ENCODE measurements at regions not wholly inside any gene's neighbourhood (a gene's known extent, or its start where the extent isn't known, plus 50 kb on each side); places are given as distances from the start of the nearest gene placed in this dataset.

- no peaks in the 10 kb centered on the region for H3K36me3 ChIP-seq
- no peaks in the 10 kb centered on the region for H3K9me3 ChIP-seq
- H3K27ac ChIP-seq: no peak overlapping the region
- no peaks in the 10 kb centered on the region for H3K27me3 ChIP-seq (replicated peaks; ENCODE audit: insufficient read depth)
- no peak overlapping the region for H3K4me3 ChIP-seq
- no peaks in the 10 kb centered on the region for H3K4me1 ChIP-seq (replicated peaks)
- TF ChIP-seq POLR2A (IDR thresholded peaks at IDR 0.05) (no peak), POLR2AphosphoS5 (IDR thresholded peaks at IDR 0.05) (no peak)
- TF ChIP-seq, protein P1, sequence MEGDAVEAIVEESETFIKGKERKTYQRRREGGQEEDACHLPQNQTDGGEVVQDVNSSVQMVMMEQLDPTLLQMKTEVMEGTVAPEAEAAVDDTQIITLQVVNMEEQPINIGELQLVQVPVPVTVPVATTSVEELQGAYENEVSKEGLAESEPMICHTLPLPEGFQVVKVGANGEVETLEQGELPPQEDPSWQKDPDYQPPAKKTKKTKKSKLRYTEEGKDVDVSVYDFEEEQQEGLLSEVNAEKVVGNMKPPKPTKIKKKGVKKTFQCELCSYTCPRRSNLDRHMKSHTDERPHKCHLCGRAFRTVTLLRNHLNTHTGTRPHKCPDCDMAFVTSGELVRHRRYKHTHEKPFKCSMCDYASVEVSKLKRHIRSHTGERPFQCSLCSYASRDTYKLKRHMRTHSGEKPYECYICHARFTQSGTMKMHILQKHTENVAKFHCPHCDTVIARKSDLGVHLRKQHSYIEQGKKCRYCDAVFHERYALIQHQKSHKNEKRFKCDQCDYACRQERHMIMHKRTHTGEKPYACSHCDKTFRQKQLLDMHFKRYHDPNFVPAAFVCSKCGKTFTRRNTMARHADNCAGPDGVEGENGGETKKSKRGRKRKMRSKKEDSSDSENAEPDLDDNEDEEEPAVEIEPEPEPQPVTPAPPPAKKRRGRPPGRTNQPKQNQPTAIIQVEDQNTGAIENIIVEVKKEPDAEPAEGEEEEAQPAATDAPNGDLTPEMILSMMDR (IDR thresholded peaks at IDR 0.05): no peak
- no peak for DNase-seq (ENCODE audit: low spot score)
- intact Hi-C loops (cut with DNase I): no loop called here
These were observed 938.9 kb upstream of the ADGRL4 start for GRCh38 chr1:79945391-79945790.

GRCh38 chr1:79929356-79929755 is 922.8 kb upstream of the ADGRL4 start:
- 90% methylated on average over 2 of the region's 2 CpGs for WGBS
- Histone ChIP-seq H3K36me3 (no peaks in the 10 kb centered on the region), H3K27me3 (replicated peaks; ENCODE audit: insufficient read depth) (no peaks in the 10 kb centered on the region), H3K9me3 (no peaks in the 10 kb centered on the region), H3K27ac (no peak overlapping the region), H3K4me3 (no peak overlapping the region), H3K4me1 (replicated peaks) (no peaks in the 10 kb centered on the region)
- intact Hi-C loops (cut with DNase I): no loop called here
- TF ChIP-seq POLR2AphosphoS5 (IDR thresholded peaks at IDR 0.05) (no peak), POLR2A (IDR thresholded peaks at IDR 0.05) (no peak)
- TF ChIP-seq, protein P1 (IDR thresholded peaks at IDR 0.05): no peak
- no peak for DNase-seq (ENCODE audit: low spot score)

- Histone ChIP-seq H3K36me3 (no peaks in the 10 kb centered on the region), H3K27ac (no peak overlapping the region), H3K9me3 (no peaks in the 10 kb centered on the region), H3K4me3 (no peak overlapping the region), H3K27me3 (replicated peaks; ENCODE audit: insufficient read depth) (no peaks in the 10 kb centered on the region), H3K4me1 (replicated peaks) (no peaks in the 10 kb centered on the region)
- no peak for DNase-seq (ENCODE audit: low spot score)
- TF ChIP-seq POLR2AphosphoS5 (IDR thresholded peaks at IDR 0.05) (no peak), POLR2A (IDR thresholded peaks at IDR 0.05) (no peak)
- TF ChIP-seq, protein P1 (IDR thresholded peaks at IDR 0.05): no peak
- WGBS: 70% methylated on average over 2 of the region's 2 CpGs
- intact Hi-C loops (cut with DNase I): no loop called here
These were observed 922.4 kb upstream of the ADGRL4 start for GRCh38 chr1:79928901-79929300.

DNA sequence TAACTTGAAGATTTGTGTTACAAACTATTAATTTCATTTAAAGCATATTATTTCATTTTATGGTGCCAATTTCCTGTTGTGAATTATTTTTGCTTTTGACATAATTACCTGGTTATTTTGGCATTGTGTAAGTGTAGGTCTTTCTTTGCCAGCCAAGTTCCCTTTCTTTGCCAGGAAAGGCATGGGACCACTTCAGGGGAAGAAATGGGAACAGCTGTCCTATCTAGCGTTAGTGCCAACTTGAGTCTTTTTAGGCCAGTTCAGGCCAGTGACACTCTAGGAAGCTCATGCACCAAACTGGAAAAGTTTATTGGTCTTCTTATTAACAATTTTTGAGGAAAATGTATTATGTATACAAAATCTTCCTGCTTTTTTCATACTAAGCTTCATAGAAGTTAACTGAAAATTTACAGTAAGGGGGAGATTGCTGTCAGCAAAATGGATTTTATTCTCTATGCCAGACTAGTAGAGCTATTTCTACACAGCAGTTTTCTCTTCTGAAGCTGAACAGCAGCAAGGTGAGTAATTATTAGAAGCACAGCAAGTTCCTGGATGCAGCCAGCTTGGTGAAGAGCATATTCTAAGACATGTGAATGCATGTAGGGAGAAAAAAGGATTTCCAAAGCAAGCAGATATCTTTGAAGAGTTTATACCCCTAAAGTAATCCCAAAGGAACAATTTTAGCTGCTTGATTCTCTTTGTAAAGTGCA is 914.6 kb upstream of the ADGRL4 start:
- TF ChIP-seq, protein P1 (IDR thresholded peaks at IDR 0.05): no peak
- TF ChIP-seq POLR2AphosphoS5 (IDR thresholded peaks at IDR 0.05): no peak
- TF ChIP-seq POLR2A (IDR thresholded peaks at IDR 0.05): no peak
- no peak overlapping the region for H3K4me3 ChIP-seq
- DNase-seq (ENCODE audit: low spot score): no peak
- 71% methylated on average over 1 of the region's 1 CpG for WGBS
- H3K9me3 ChIP-seq: no peaks in the 10 kb centered on the region
- no peaks in the 10 kb centered on the region for H3K4me1 ChIP-seq (replicated peaks)
- no peaks in the 10 kb centered on the region for H3K36me3 ChIP-seq
- H3K27me3 ChIP-seq (replicated peaks; ENCODE audit: insufficient read depth): no peaks in the 10 kb centered on the region
- intact Hi-C loops (cut with DNase I): no loop called here
- no peak overlapping the region for H3K27ac ChIP-seq

- Histone ChIP-seq H3K4me3 (no peak overlapping the region), H3K27ac (no peak overlapping the region), H3K36me3 (no peaks in the 10 kb centered on the region), H3K9me3 (no peaks in the 10 kb centered on the region), H3K4me1 (replicated peaks) (no peaks in the 10 kb centered on the region), H3K27me3 (replicated peaks; ENCODE audit: insufficient read depth) (no peaks in the 10 kb centered on the region)
- 54% methylated on average over 1 of the region's 1 CpG for WGBS
- DNase-seq (ENCODE audit: low spot score): no peak
- intact Hi-C loops (cut with DNase I): no loop called here
- TF ChIP-seq, protein P1 (IDR thresholded peaks at IDR 0.05): no peak
- no peak for TF ChIP-seq POLR2AphosphoS5 (IDR thresholded peaks at IDR 0.05)
- no peak for TF ChIP-seq POLR2A (IDR thresholded peaks at IDR 0.05)
These were observed 908.4 kb upstream of the ADGRL4 start for GRCh38 chr1:79914896-79915295.

All from prostate gland (tissue), 2 donors.